CD14-positive monocyte (primary cell): ENCODE measurements at regions not wholly inside any gene's neighbourhood (a gene's known extent, or its start where the extent isn't known, plus 50 kb on each side); places are given as distances from the start of the nearest gene placed in this dataset.

Source experiments
- DNase-seq, 3 donors: peaks; one replicate each; pipeline ENCODE4 v3.0.0-alpha.2; 2011 to 2022
- H2AFZ ChIP-seq: 2 replicates; pipeline ENCODE4 v1.6.0; 2012; ENCODE audit warnings: mild to moderate bottlenecking, low read depth, low read length, inconsistent platforms; ENCODE audit not compliant: insufficient read depth, poor library complexity, severe bottlenecking
- H3K27ac ChIP-seq, 2 donors: 1 replicate in 1 of 2; 2 replicates in 1 of 2; pipeline ENCODE4 v1.5.1; 2012 to 2013; ENCODE audit warnings: low read length in 2 of 2, control low read depth in 1 of 2, inconsistent platforms in 1 of 2, low read depth in 1 of 2, mild to moderate bottlenecking in 1 of 2
- H3K27me3 ChIP-seq, 2 donors: one replicate each; pipeline versions ENCODE4 v1.6.0 to v1.6.1; 2011 to 2013; ENCODE audit warnings: low read length in 2 of 2; ENCODE audit not compliant: control insufficient read depth in 2 of 2, insufficient read depth in 2 of 2
- H3K36me3 ChIP-seq, 2 donors: replicated peaks in 1 of 2; 1 replicate in 1 of 2; 2 replicates in 1 of 2; pipeline versions ENCODE4 v1.5.1 to v1.6.1; 2012 to 2013; ENCODE audit warnings: low read length in 2 of 2, control low read depth in 1 of 2, inconsistent platforms in 1 of 2, mild to moderate bottlenecking in 1 of 2; ENCODE audit not compliant: insufficient read depth in 2 of 2, control insufficient read depth in 1 of 2
- H3K4me1 ChIP-seq, 2 donors: 1 replicate in 1 of 2; 2 replicates in 1 of 2; pipeline versions ENCODE4 v1.5.1 to v1.6.1; 2012 to 2013; ENCODE audit warnings: low read length in 2 of 2, control low read depth in 1 of 2, inconsistent platforms in 1 of 2, mild to moderate bottlenecking in 1 of 2, moderate library complexity in 1 of 2; ENCODE audit not compliant: insufficient read depth in 2 of 2, control insufficient read depth in 1 of 2
- H3K4me2 ChIP-seq: replicated peaks from 2 replicates; pipeline ENCODE3; 2012; ENCODE audit warnings: low read length, moderate library complexity, mild to moderate bottlenecking; ENCODE audit not compliant: poor library complexity, severe bottlenecking; ENCODE audit errors: extremely low read depth
- H3K4me3 ChIP-seq, 3 experiments: fragments of 200-600 bp in 1 of 3; sonication (generic) in 1 of 3; replicated peaks in 1 of 3; 1 replicate in 2 of 3; 2 replicates in 1 of 3; pipeline ENCODE4 v1.5.1; 2011 to 2013; ENCODE audit warnings: low read length in 3 of 3, mild to moderate bottlenecking in 3 of 3, control low read depth in 2 of 3, low read depth in 2 of 3, inconsistent platforms in 1 of 3, moderate library complexity in 1 of 3
- H3K79me2 ChIP-seq: 2 replicates; pipeline ENCODE4 v1.6.0; 2012; ENCODE audit warnings: mild to moderate bottlenecking, control low read depth, inconsistent platforms, low read length, moderate library complexity; ENCODE audit not compliant: insufficient read depth
- H3K9ac ChIP-seq: 2 replicates; pipeline ENCODE4 v1.6.0; 2017; ENCODE audit warnings: low read length, mild to moderate bottlenecking; ENCODE audit not compliant: insufficient read depth, poor library complexity, severe bottlenecking
- H3K9me3 ChIP-seq, 2 donors: replicated peaks in 1 of 2; 1 replicate in 1 of 2; 2 replicates in 1 of 2; pipeline versions ENCODE4 v1.5.1 to v1.6.1; 2012 to 2013; ENCODE audit warnings: low read length in 2 of 2, control low read depth in 1 of 2; ENCODE audit not compliant: control insufficient read depth in 1 of 2, insufficient read depth in 1 of 2
- H4K20me1 ChIP-seq: 2 replicates; pipeline ENCODE4 v1.6.0; 2012; ENCODE audit warnings: mild to moderate bottlenecking, low read length, control low read depth, moderate library complexity; ENCODE audit not compliant: insufficient read depth
- H3K27ac Mint-ChIP-seq, 7 donors: one replicate each; pipeline ENCODE4 v1.8.0; 2020; ENCODE audit warnings: mild to moderate bottlenecking in 7 of 7, mixed read lengths in 7 of 7, moderate library complexity in 6 of 7, inconsistent platforms in 2 of 7
- H3K27me3 Mint-ChIP-seq, 3 donors: one replicate each; pipeline ENCODE4 v1.8.0; 2021 to 2022; ENCODE audit warnings: low read depth in 3 of 3, mild to moderate bottlenecking in 3 of 3, mixed read lengths in 3 of 3, moderate library complexity in 3 of 3, inconsistent platforms in 1 of 3
- H3K36me3 Mint-ChIP-seq, 2 donors: one replicate each; pipeline ENCODE4 v1.8.0; 2020; ENCODE audit warnings: mixed read lengths in 2 of 2, inconsistent platforms in 1 of 2, mild to moderate bottlenecking in 1 of 2
- H3K4me1 Mint-ChIP-seq: one replicate; pipeline ENCODE4 v1.8.0; 2020; ENCODE audit warnings: mild to moderate bottlenecking, mixed read lengths
- H3K4me3 Mint-ChIP-seq, 2 donors: one replicate each; pipeline ENCODE4 v1.8.0; 2020; ENCODE audit warnings: mild to moderate bottlenecking in 2 of 2, mixed read lengths in 2 of 2, moderate library complexity in 1 of 2
- H3K9me3 Mint-ChIP-seq, 7 donors: one replicate each; pipeline ENCODE4 v1.8.0; 2020 to 2022; ENCODE audit warnings: mixed read lengths in 7 of 7, mild to moderate bottlenecking in 6 of 7, moderate library complexity in 6 of 7, inconsistent platforms in 2 of 7
- WGBS: methylation state at CpG from one replicate; pipeline ENCODE4 v1.1.5; 2013; ENCODE audit warnings: missing lambda C conversion rate; ENCODE audit not compliant: insufficient coverage; 5-methylcytosine and 5-hydroxymethylcytosine counted together
- intact Hi-C, 2 donors: fragments of 100-400 bp; cut with micrococcal nuclease; formaldehyde crosslinking; loops; one replicate each; pipeline versions ENCODE4 v1.15.0 to v1.15.1; 2023
- TF ChIP-seq, protein P1 (sequence below): fragments of 200-600 bp; IDR thresholded peaks from one replicate; pipeline ENCODE4 v1.8.0; 2022; ENCODE audit warnings: antibody characterized with exemption, mild to moderate bottlenecking

- Mint-ChIP-seq H3K9me3 (no peaks in the 10 kb centered on the region), H3K27me3 (peaks cover 16 to 36% (median 22%) of the 10 kb centered on the region in 3 donors), H3K27ac (no peak overlapping the region), H3K36me3 (no peaks in the 10 kb centered on the region), H3K4me3 (no peak overlapping the region), H3K4me1 (peaks cover 6% of the 10 kb centered on the region)
- Histone ChIP-seq H2AFZ (no peak overlapping the region), H4K20me1 (no peaks in the 10 kb centered on the region), H3K9ac (no peak overlapping the region), H3K4me3 (no peak overlapping the region), H3K27ac (no peak overlapping the region), H3K79me2 (no peaks in the 10 kb centered on the region), H3K36me3 (no peaks in the 10 kb centered on the region), H3K27me3 (peaks cover 15 to 25% of the 10 kb centered on the region in 2 donors), H3K4me2 (no peak overlapping the region), H3K4me1 (no peaks in the 10 kb centered on the region), H3K9me3 (no peaks in the 10 kb centered on the region)
- DNase-seq = no peak
- TF ChIP-seq, protein P1, sequence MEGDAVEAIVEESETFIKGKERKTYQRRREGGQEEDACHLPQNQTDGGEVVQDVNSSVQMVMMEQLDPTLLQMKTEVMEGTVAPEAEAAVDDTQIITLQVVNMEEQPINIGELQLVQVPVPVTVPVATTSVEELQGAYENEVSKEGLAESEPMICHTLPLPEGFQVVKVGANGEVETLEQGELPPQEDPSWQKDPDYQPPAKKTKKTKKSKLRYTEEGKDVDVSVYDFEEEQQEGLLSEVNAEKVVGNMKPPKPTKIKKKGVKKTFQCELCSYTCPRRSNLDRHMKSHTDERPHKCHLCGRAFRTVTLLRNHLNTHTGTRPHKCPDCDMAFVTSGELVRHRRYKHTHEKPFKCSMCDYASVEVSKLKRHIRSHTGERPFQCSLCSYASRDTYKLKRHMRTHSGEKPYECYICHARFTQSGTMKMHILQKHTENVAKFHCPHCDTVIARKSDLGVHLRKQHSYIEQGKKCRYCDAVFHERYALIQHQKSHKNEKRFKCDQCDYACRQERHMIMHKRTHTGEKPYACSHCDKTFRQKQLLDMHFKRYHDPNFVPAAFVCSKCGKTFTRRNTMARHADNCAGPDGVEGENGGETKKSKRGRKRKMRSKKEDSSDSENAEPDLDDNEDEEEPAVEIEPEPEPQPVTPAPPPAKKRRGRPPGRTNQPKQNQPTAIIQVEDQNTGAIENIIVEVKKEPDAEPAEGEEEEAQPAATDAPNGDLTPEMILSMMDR = no peak
- WGBS = no CpG with 5 or more reads among the region's 5 CpGs
- intact Hi-C loops = no loop called here
Measured at GRCh38 chr20:6870559-6870958, 103.1 kb downstream of the BMP2 start.

- WGBS = no CpG with 5 or more reads among the region's 1 CpG
- H3K27ac Mint-ChIP-seq = no peak overlapping the region
Measured at GRCh38 chr20:6877633-6878032, 110.1 kb downstream of the BMP2 start.

More at GRCh38 chr20:6877633-6878032, 110.1 kb downstream of the BMP2 start:
- peaks cover 0 to 5% (median 0%) of the 10 kb centered on the region in 7 donors for H3K9me3 Mint-ChIP-seq
- H3K36me3 Mint-ChIP-seq = no peaks in the 10 kb centered on the region
- Histone ChIP-seq H3K36me3 (no peaks in the 10 kb centered on the region), H3K4me2 (no peak overlapping the region), H3K4me3 (no peak overlapping the region), H3K79me2 (no peaks in the 10 kb centered on the region), H3K27ac (no peak overlapping the region), H4K20me1 (no peaks in the 10 kb centered on the region), H3K27me3 (no peaks in the 10 kb centered on the region), H3K9ac (no peak overlapping the region), H2AFZ (no peak overlapping the region), H3K9me3 (no peaks in the 10 kb centered on the region), H3K4me1 (peaks cover 12 to 13% of the 10 kb centered on the region in 2 donors)
- H3K27me3 Mint-ChIP-seq = peaks cover 0 to 7% (median 3%) of the 10 kb centered on the region in 3 donors
- no peak overlapping the region for H3K4me3 Mint-ChIP-seq
- intact Hi-C loops = no loop called here
- TF ChIP-seq, protein P1 = no peak
- no peak for DNase-seq
- H3K4me1 Mint-ChIP-seq = peaks cover 16% of the 10 kb centered on the region
